H1 (cell line): ENCODE measurements at regions not wholly inside any gene's neighbourhood (a gene's known extent, or its start where the extent isn't known, plus 50 kb on each side); places are given as distances from the start of the nearest gene placed in this dataset.

Experiments used
- CTCF ChIA-PET: fragments of 300-600 bp; sonication (Branson Sonifier 250); formaldehyde crosslinking; loops from one replicate; lab custom pipeline; 2021; ENCODE audit not compliant: partially characterized antibody; lab: Charles Lee
- POLR2A ChIA-PET: fragments of 300-600 bp; sonication (Branson Sonifier 250); formaldehyde crosslinking; loops from one replicate; lab custom pipeline; 2021; ENCODE audit warnings: inconsistent platforms; ENCODE audit not compliant: partially characterized antibody; lab: Charles Lee
- DNase-seq, 2 experiments: peaks; one replicate each; pipeline versions ENCODE4 v3.0.0 to v3.0.0-alpha.2; 2010 to 2022; ENCODE audit warnings: low spot score in 2 of 2, low read depth in 1 of 2, mixed read lengths in 1 of 2
- FAIRE-seq: peaks from 2 replicates; lab custom pipeline; 2011; peaks lifted over from hg19 to GRCh38; lab: Jason Lieb, UNC
- H2AFZ ChIP-seq: 2 replicates; pipeline ENCODE4 v1.8.1; 2012; ENCODE audit warnings: low read length, inconsistent platforms
- H2AK5ac ChIP-seq: 2 replicates; pipeline ENCODE4 v1.6.1; 2013; ENCODE audit warnings: low read depth, low read length
- H2BK120ac ChIP-seq: replicated peaks from 2 replicates; pipeline ENCODE3; 2013; ENCODE audit warnings: low read depth, low read length, inconsistent platforms
- H2BK12ac ChIP-seq: 2 replicates; pipeline ENCODE4 v1.6.1; 2013; ENCODE audit warnings: low read depth, low read length
- H2BK15ac ChIP-seq: 2 replicates; pipeline ENCODE4 v1.6.1; 2013; ENCODE audit warnings: low read length
- H2BK20ac ChIP-seq: 2 replicates; pipeline ENCODE4 v1.6.1; 2013; ENCODE audit warnings: low read length
- H2BK5ac ChIP-seq: 2 replicates; pipeline ENCODE4 v1.6.1; 2013; ENCODE audit warnings: low read depth, low read length
- H3K14ac ChIP-seq: 2 replicates; pipeline ENCODE4 v1.6.1; 2013; ENCODE audit warnings: inconsistent platforms; ENCODE audit not compliant: insufficient read length
- H3K18ac ChIP-seq: 2 replicates; pipeline ENCODE4 v1.6.1; 2013; ENCODE audit warnings: low read length; ENCODE audit errors: extremely low read depth
- H3K23ac ChIP-seq: 2 replicates; pipeline ENCODE4 v1.6.1; 2013; ENCODE audit warnings: inconsistent platforms; ENCODE audit not compliant: insufficient read length
- H3K23me2 ChIP-seq: 2 replicates; pipeline ENCODE4 v1.6.1; 2013; ENCODE audit warnings: low read depth, low read length
- H3K27ac ChIP-seq: 2 replicates; pipeline ENCODE4 v1.6.1; 2011; ENCODE audit warnings: low read depth, low read length, inconsistent platforms
- H3K27me3 ChIP-seq, 4 experiments: replicated peaks in 1 of 4; 1 replicate in 1 of 4; 2 replicates in 3 of 4; pipeline versions ENCODE4 v1.6.1 to v1.8.1; 2011 to 2013; ENCODE audit warnings: low read length in 3 of 4, mild to moderate bottlenecking in 3 of 4, inconsistent platforms in 2 of 4, mixed read lengths in 2 of 4, moderate library complexity in 1 of 4; ENCODE audit not compliant: control insufficient read depth in 3 of 4, insufficient read depth in 3 of 4; ENCODE audit errors: extremely low read depth in 1 of 4
- H3K36me3 ChIP-seq, 4 experiments: 2 replicates each; pipeline versions ENCODE4 v1.6.1 to v1.8.1; 2011 to 2013; ENCODE audit warnings: mild to moderate bottlenecking in 4 of 4, low read length in 3 of 4, moderate library complexity in 2 of 4, control low read depth in 1 of 4, inconsistent platforms in 1 of 4; ENCODE audit not compliant: insufficient read depth in 4 of 4, control insufficient read depth in 2 of 4
- H3K4ac ChIP-seq: replicated peaks from 2 replicates; pipeline ENCODE3; 2013; ENCODE audit warnings: low read length, low read depth, mixed read lengths, inconsistent platforms; ENCODE audit not compliant: insufficient read length
- H3K4me1 ChIP-seq, 4 experiments: replicated peaks in 1 of 4; 1 replicate in 1 of 4; 2 replicates in 3 of 4; pipeline versions ENCODE4 v1.6.1 to v1.8.1; 2011 to 2013; ENCODE audit warnings: low read length in 3 of 4, inconsistent platforms in 2 of 4, mixed read lengths in 1 of 4; ENCODE audit not compliant: insufficient read depth in 4 of 4, control insufficient read depth in 3 of 4
- H3K4me2 ChIP-seq, 2 experiments: 2 replicates each; pipeline versions ENCODE4 v1.6.1 to v1.8.1; 2011 to 2013; ENCODE audit warnings: low read depth in 2 of 2, low read length in 2 of 2, control low read depth in 1 of 2, inconsistent platforms in 1 of 2, mild to moderate bottlenecking in 1 of 2; ENCODE audit not compliant: insufficient read depth in 1 of 2
- H3K4me3 ChIP-seq, 4 experiments: fragments of 200-600, 300-600 bp in 1 of 4; sonication (generic), shearing (Covaris generic), sonication (Bioruptor Twin) in 1 of 4; 2 replicates each; pipeline versions ENCODE4 v1.5.1 to v1.8.1; 2011 to 2016; ENCODE audit warnings: low read length in 4 of 4, low read depth in 3 of 4, control low read depth in 2 of 4, inconsistent platforms in 2 of 4, mild to moderate bottlenecking in 2 of 4, mixed read lengths in 1 of 4, moderate library complexity in 1 of 4; ENCODE audit not compliant: insufficient read depth in 2 of 4; ENCODE audit errors: extremely low read depth in 1 of 4
- H3K56ac ChIP-seq: replicated peaks from 2 replicates; pipeline ENCODE3; 2013; ENCODE audit warnings: low read depth, mild to moderate bottlenecking, mixed read lengths, low read length, inconsistent platforms; ENCODE audit not compliant: insufficient read length
- H3K79me1 ChIP-seq: 2 replicates; pipeline ENCODE4 v1.6.1; 2013; ENCODE audit warnings: low read depth, low read length, control low read depth
- H3K79me2 ChIP-seq, 2 experiments: 2 replicates each; pipeline versions ENCODE4 v1.6.1 to v1.8.1; 2012 to 2013; ENCODE audit warnings: low read length in 2 of 2, mild to moderate bottlenecking in 2 of 2, inconsistent platforms in 1 of 2; ENCODE audit not compliant: insufficient read depth in 2 of 2, control insufficient read depth in 1 of 2
- H3K9ac ChIP-seq, 4 experiments: replicated peaks in 1 of 4; 1 replicate in 1 of 4; 2 replicates in 3 of 4; pipeline versions ENCODE4 v1.6.1 to v1.8.1; 2011 to 2013; ENCODE audit warnings: low read depth in 3 of 4, low read length in 3 of 4, control low read depth in 2 of 4, mild to moderate bottlenecking in 2 of 4, moderate library complexity in 2 of 4, inconsistent platforms in 1 of 4; ENCODE audit errors: extremely low read depth in 1 of 4
- H3K9me3 ChIP-seq, 2 experiments: 2 replicates each; pipeline versions ENCODE4 v1.6.1 to v1.8.1; 2012 to 2013; ENCODE audit warnings: mild to moderate bottlenecking in 2 of 2, moderate library complexity in 2 of 2, control low read depth in 1 of 2, inconsistent platforms in 1 of 2, low read depth in 1 of 2, low read length in 1 of 2, mixed read lengths in 1 of 2; ENCODE audit not compliant: insufficient read depth in 2 of 2
- H4K20me1 ChIP-seq, 2 experiments: replicated peaks in 1 of 2; 2 replicates each; pipeline versions ENCODE3 to v1.8.1; 2011 to 2013; ENCODE audit warnings: inconsistent platforms in 2 of 2, low read length in 2 of 2, mild to moderate bottlenecking in 1 of 2; ENCODE audit not compliant: insufficient read depth in 2 of 2, control insufficient read depth in 1 of 2
- H4K5ac ChIP-seq: 2 replicates; pipeline ENCODE4 v1.6.1; 2013; ENCODE audit warnings: low read length, low read depth, mixed read lengths, inconsistent platforms; ENCODE audit not compliant: insufficient read length
- H4K8ac ChIP-seq: 2 replicates; pipeline ENCODE4 v1.8.0; 2013; ENCODE audit warnings: mild to moderate bottlenecking, moderate library complexity, low read length, inconsistent platforms; ENCODE audit not compliant: insufficient read depth; ENCODE audit errors: extremely low read depth
- H4K91ac ChIP-seq: replicated peaks from 2 replicates; pipeline ENCODE3; 2013; ENCODE audit warnings: low read length, mixed read lengths, inconsistent platforms; ENCODE audit not compliant: insufficient read length
- ASH2L ChIP-seq: fragments of 200-600, 300-600 bp; sonication (generic); IDR thresholded peaks from one replicate; pipeline ENCODE4 v1.7.1; 2017; ENCODE audit warnings: low read length
- ATF3 ChIP-seq: IDR thresholded peaks from 2 replicates; pipeline ENCODE4 v1.6.1; 2011; ENCODE audit warnings: low read depth, mild to moderate bottlenecking, low read length; ENCODE audit not compliant: insufficient read depth
- BCL11A ChIP-seq, 2 experiments: IDR thresholded peaks; one replicate each; pipeline ENCODE4 v1.6.1; 2011; ENCODE audit warnings: low read depth in 2 of 2, low read length in 2 of 2, mild to moderate bottlenecking in 2 of 2
- CBX5 ChIP-seq: fragments of 300-800, 300-1000 bp; sonication (generic); IDR thresholded peaks from 2 replicates; pipeline ENCODE4 v1.7.1; 2016; ENCODE audit warnings: antibody characterized with exemption, low read length, low read depth
- CEBPB ChIP-seq: IDR thresholded peaks from 2 replicates; pipeline ENCODE4 v1.6.1; 2012; ENCODE audit warnings: low read depth, low read length
- CHD1 ChIP-seq: IDR thresholded peaks from 2 replicates; pipeline ENCODE4 v1.6.1; 2012; ENCODE audit warnings: low read depth, low read length, improper control_type of control experiment
- CREB1 ChIP-seq: IDR thresholded peaks from 2 replicates; pipeline ENCODE4 v1.6.1; 2012; ENCODE audit warnings: inconsistent platforms
- CTBP2 ChIP-seq: IDR thresholded peaks from 2 replicates; pipeline ENCODE4 v1.7.0; 2011; ENCODE audit warnings: borderline replicate concordance, mild to moderate bottlenecking, moderate library complexity, mixed read lengths, low read length; ENCODE audit not compliant: insufficient read depth, insufficient read length
- EGR1 ChIP-seq: IDR thresholded peaks from 2 replicates; pipeline ENCODE4 v1.6.1; 2011; ENCODE audit warnings: low read depth, low read length, borderline replicate concordance
- MAFK ChIP-seq: IDR thresholded peaks from 2 replicates; pipeline ENCODE4 v1.6.1; 2012; ENCODE audit warnings: low read depth, mild to moderate bottlenecking, improper control_type of control experiment, low read length
- POLR2A ChIP-seq, 2 experiments: IDR thresholded peaks; 1 replicate in 1 of 2; 2 replicates in 1 of 2; pipeline ENCODE4 v1.6.1; 2011; ENCODE audit warnings: low read depth in 2 of 2, low read length in 2 of 2, mild to moderate bottlenecking in 2 of 2; ENCODE audit errors: control extremely low read depth in 1 of 2
- RNF2 ChIP-seq: fragments of 200-900, 300-1000 bp; sonication (generic); IDR thresholded peaks from 2 replicates; pipeline ENCODE4 v1.7.1; 2016; ENCODE audit warnings: borderline replicate concordance, low read depth, mild to moderate bottlenecking, antibody characterized with exemption, low read length; ENCODE audit not compliant: poor library complexity, severe bottlenecking; ENCODE audit errors: missing control alignments
- SP4 ChIP-seq: IDR thresholded peaks from 2 replicates; pipeline ENCODE4 v1.6.1; 2012; ENCODE audit warnings: low read length, inconsistent platforms
- SUZ12 ChIP-seq: fragments of 200-600 bp; sonication (generic); IDR thresholded peaks from 2 replicates; pipeline ENCODE4 v1.6.1; 2012; ENCODE audit warnings: mild to moderate bottlenecking, inconsistent platforms, low read length, moderate library complexity, mixed read lengths
- YY1 ChIP-seq: IDR thresholded peaks from 2 replicates; pipeline ENCODE4 v1.6.1; 2011; ENCODE audit warnings: low read depth, mild to moderate bottlenecking, low read length
- WGBS, 2 experiments: shearing (Covaris generic) in 1 of 2; methylation state at CpG; one replicate each; pipeline versions ENCODE4 v1.1.6 to v1.1.7; 2013 to 2015; ENCODE audit warnings: low lambda C conversion rate in 2 of 2, mixed read lengths in 2 of 2, inconsistent platforms in 1 of 2, low coverage in 1 of 2, missing lambda C conversion rate in 1 of 2; ENCODE audit not compliant: insufficient replicate concordance in 2 of 2, insufficient coverage in 1 of 2, insufficient read length in 1 of 2; ENCODE audit errors: extremely low coverage in 1 of 2, missing lambda C conversion rate in 1 of 2; 5-methylcytosine and 5-hydroxymethylcytosine counted together

DNA sequence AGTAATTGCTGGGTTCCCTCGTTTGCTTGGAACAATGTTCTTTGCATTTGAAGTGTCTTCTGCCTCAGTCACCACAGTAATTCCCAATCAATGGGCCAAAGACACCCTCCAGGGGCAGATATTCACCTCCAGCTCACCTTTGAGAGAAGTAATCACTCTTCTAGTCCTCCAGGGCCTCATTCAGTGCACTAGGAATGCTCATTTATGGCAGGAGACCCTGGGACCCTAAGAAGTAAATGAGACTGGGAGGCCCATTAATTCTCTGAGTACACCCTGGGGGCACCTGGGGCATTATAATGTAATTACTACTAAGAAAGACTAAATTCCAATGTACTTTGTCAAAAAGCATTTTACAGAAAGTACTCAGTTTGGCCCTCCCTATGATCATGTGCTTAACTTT, 158.2 kb upstream of the XYLT1 start:
- H2BK5ac ChIP-seq = no peak overlapping the region
- H3K18ac ChIP-seq = no peak overlapping the region
- H2AFZ ChIP-seq = no peak overlapping the region
- H3K9me3 ChIP-seq = 0 out of 4 replicates have a peak, but pooled peaks cover 0 to 6% of the 10 kb centered on the region in 2 experiments
- H4K5ac ChIP-seq = no peak overlapping the region
- FAIRE-seq = no peak
- CTCF ChIA-PET = no interaction called here
- no peaks in the 10 kb centered on the region for H3K79me1 ChIP-seq
- no peak overlapping the region for H2BK20ac ChIP-seq
- H3K4ac ChIP-seq = no peak overlapping the region
- H3K4me3 ChIP-seq = no peak overlapping the region
- H4K91ac ChIP-seq = no peak overlapping the region
- H4K8ac ChIP-seq = no peak overlapping the region
- H3K14ac ChIP-seq = no peak overlapping the region
- no peaks in the 10 kb centered on the region for H3K27me3 ChIP-seq
- peaks cover 0 to 3% (median 0%) of the 10 kb centered on the region in 4 experiments; a peak in 2 of 7 replicates for H3K4me1 ChIP-seq
- H3K23me2 ChIP-seq = no peaks in the 10 kb centered on the region
- no peak overlapping the region for H3K27ac ChIP-seq
- 81% methylated on average over 1 of the region's 1 CpG; no CpG with 5 or more reads in 1 of the 2 experiments for WGBS, 2 experiments
- no peaks in the 10 kb centered on the region for H4K20me1 ChIP-seq
- no peak overlapping the region for H3K9ac ChIP-seq
- no peak overlapping the region for H2BK15ac ChIP-seq
- H2BK12ac ChIP-seq = no peak overlapping the region
- no peak overlapping the region for H3K23ac ChIP-seq
- H3K4me2 ChIP-seq = no peak overlapping the region
- H2BK120ac ChIP-seq = no peak overlapping the region
- POLR2A ChIA-PET = no interaction called here
- H3K79me2 ChIP-seq = no peaks in the 10 kb centered on the region
- H2AK5ac ChIP-seq = no peak overlapping the region
- no peak for DNase-seq
- no peak overlapping the region for H3K56ac ChIP-seq
- H3K36me3 ChIP-seq = no peaks in the 10 kb centered on the region
- TF ChIP-seq POLR2A (IDR thresholded peaks at IDR 0.05; ENCODE audit: control extremely low read depth in 1 of 2, low read depth in 2 of 2, low read length in 2 of 2) (no peak), CTBP2 (no peak), CBX5 (no peak), CREB1 (no peak), SP4 (no peak), CEBPB (no peak), SUZ12 (no peak), EGR1 (no peak), BCL11A (IDR thresholded peaks at IDR 0.05; ENCODE audit: low read depth in 2 of 2, low read length in 2 of 2) (no peak), ASH2L (no peak), MAFK (no peak), YY1 (no peak), CHD1 (no peak), RNF2 (no peak), ATF3 (no peak)
